Loucy (cell line): ENCODE measurements at regions not wholly inside any gene's neighbourhood (a gene's known extent, or its start where the extent isn't known, plus 50 kb on each side); places are given as distances from the start of the nearest gene placed in this dataset.

Source experiments
- EZH2phosphoT487 ChIP-seq: fragments of 200-600 bp; IDR thresholded peaks from 2 replicates; pipeline ENCODE4 v1.6.1; 2018; ENCODE audit warnings: antibody characterized with exemption, mild to moderate bottlenecking, moderate library complexity, borderline replicate concordance
- TF ChIP-seq, protein P1 (sequence below): fragments of 200-600 bp; sonication (generic); conservative IDR thresholded peaks from 2 replicates; pipeline ENCODE4 v1.5.1; 2014; ENCODE audit warnings: mild to moderate bottlenecking, antibody characterized with exemption, low read length

DNA sequence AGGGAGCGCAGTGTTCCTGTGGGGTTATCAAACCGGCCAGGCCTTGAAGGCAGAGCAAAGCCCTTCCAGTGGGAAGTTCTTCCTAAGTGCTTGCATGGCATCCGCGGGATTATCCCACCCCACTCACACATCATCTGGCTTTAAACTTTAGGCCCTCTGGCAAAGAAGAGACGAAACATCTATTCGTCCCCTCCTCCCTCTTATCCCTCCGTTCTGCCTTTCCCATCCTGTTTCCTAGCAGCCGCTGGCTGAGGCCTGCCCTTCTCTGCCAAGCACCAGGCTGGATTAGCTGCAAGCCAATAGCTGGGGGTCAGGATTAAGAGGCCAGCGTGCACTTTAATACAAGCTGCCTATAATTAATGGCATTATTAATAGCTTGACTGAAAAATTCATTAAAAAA, 621.0 kb downstream of the PKHD1 start:
- TF ChIP-seq, protein P1, sequence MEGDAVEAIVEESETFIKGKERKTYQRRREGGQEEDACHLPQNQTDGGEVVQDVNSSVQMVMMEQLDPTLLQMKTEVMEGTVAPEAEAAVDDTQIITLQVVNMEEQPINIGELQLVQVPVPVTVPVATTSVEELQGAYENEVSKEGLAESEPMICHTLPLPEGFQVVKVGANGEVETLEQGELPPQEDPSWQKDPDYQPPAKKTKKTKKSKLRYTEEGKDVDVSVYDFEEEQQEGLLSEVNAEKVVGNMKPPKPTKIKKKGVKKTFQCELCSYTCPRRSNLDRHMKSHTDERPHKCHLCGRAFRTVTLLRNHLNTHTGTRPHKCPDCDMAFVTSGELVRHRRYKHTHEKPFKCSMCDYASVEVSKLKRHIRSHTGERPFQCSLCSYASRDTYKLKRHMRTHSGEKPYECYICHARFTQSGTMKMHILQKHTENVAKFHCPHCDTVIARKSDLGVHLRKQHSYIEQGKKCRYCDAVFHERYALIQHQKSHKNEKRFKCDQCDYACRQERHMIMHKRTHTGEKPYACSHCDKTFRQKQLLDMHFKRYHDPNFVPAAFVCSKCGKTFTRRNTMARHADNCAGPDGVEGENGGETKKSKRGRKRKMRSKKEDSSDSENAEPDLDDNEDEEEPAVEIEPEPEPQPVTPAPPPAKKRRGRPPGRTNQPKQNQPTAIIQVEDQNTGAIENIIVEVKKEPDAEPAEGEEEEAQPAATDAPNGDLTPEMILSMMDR: no peak
- TF ChIP-seq EZH2phosphoT487: no peak
